HS-5 (cell line): ENCODE measurements at regions not wholly inside any gene's neighbourhood (a gene's known extent, or its start where the extent isn't known, plus 50 kb on each side); places are given as distances from the start of the nearest gene placed in this dataset.
A peak's percentile ranks its signal among the peaks of the same experiment; 100 is the strongest.
"Not testable (repeated sequence)": the region's sequence is repeated elsewhere in the genome, so short reads cannot be mapped to it uniquely, and the experiment has no call there.

Experiments
- DNase-seq: peaks from one replicate; pipeline ENCODE4 v3.0.0-alpha.2; 2012; ENCODE audit warnings: low read depth

DNA sequence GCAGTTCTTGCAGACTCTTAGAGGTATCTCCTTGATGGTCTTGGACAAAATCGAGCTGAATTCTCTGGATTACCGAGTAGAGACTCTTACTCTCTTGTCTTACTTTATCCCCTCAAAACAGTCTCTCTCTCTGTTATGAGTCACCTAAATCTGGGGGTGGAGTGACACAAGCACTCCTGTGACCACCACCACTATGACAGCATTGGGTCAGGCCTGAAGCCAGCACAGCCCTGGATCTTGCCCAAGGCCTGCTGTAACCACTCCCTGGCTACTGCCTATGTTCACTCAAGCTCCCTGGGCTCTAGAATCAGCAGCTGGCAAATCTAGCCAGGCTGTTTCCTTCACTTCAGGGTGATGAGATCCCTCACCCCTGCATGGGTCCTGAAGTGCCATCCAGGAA lies 662.5 kb downstream of the LUZP2 start:
- no peak for DNase-seq

DNA sequence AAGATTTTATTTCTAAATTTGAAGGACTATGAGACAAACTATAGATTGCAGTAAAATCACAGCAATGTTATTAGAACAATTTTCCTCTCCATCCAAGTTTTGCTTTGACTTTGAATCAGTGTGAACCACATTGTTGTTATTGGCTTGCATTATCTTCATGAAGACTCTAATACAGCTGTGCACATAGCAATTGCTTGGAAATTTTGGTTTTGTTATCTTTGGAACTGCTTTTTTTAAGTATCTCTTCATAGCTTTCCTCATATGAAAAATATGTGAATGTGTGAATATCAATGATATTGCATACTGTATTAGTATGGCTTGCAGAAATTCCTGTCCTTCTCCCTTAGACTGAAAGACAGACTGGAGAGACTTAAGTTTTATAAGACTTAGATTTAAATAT lies 666.6 kb downstream of the LUZP2 start:
- DNase-seq, result no peak

DNA sequence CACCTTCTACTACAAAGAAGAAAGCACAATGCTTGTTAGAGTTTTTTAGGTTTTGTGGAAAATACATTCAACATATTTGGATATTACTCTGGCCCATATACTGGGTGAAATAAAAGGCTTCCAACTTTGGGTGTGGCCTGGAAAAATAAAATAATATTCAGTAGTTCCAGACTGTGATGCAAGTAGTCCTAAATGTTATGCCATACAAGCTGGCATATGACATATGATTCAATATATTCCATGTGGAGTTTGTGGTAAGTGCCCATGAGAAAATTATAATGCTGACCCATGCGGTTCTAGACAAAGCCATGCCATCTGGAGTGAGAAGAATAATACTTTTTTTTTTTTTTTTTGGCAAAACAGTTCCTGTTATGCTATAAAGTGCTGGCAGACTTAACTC lies 683.3 kb downstream of the LUZP2 start:
- no peak for DNase-seq

DNA sequence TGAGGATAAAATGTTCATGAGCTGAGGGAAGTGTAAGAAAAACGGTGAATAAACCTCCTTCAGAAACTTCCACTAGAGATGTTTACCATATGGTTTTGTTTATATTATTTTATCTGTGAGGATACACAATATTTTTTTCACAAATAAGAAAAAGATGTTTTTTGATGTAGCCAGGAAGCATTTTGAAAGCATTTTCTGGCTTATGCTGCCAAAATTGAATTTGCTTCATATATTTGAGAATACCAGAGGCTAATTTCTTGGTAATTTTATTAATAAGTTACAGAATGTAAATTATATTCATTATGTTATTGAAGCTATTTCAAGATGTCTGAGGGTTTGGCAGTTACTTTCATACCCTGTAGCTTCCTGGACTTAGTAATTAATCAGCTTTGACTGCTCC lies 686.6 kb downstream of the LUZP2 start:
- DNase-seq, result no peak

DNA sequence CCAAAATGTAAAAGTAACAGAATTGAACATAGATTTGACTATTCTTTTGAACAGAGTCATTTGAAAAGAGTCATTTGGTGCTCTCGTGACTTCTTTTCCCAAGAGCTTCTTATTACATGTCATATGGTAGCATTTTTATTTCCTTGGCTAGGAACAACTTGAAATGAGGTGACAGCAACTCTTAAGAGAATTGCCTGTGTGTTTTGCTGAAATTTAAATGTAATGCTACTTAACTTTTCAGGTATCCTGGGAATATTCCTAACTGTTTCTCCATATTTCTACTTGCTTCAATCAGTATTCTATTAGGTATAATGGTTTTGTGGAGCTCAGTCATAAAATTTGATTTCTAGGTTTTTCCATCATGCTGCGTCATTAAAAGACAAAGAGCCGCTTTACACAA lies 700.7 kb downstream of the LUZP2 start:
- no peak for DNase-seq

DNA sequence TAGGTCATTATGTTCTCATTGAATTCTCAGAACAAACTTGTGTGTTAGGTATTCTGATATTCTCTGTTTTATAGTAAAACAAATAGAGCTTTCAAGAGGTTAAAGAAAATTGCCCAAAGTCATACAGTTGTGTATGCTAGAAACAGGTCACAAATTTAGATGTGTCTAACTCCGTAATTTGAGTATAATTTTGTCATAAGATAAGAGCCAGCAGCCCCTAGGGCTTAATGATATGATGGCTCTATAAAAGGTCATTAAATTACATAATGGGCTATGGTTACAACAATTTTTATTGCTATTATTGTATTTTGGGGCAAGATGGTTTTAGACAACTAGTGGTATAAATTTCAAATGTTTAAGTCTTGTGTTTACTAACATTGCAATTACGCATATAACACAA lies 701.9 kb downstream of the LUZP2 start:
- DNase-seq, result no peak

DNA sequence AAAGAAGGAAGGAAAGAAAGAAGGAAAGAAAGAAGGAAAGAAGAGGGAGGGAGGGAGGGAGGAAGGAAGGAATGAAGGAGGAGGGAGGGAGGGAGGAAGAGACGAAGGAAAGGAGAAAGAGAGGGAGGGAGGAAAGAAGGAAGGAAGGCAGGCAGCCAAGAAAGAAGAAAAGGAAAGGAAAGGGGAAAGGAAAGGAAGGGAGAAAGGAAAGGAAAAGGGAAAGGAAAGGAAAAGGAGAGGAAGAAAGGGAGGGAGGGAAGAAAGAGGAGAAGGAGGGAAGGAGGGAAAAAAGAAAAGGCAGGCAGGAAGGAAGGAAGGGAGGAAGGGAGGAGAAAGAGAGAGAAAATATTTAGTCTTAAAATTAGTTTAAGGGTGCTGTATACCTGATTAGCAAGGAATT lies 704.1 kb downstream of the LUZP2 start:
- no peak for DNase-seq

DNA sequence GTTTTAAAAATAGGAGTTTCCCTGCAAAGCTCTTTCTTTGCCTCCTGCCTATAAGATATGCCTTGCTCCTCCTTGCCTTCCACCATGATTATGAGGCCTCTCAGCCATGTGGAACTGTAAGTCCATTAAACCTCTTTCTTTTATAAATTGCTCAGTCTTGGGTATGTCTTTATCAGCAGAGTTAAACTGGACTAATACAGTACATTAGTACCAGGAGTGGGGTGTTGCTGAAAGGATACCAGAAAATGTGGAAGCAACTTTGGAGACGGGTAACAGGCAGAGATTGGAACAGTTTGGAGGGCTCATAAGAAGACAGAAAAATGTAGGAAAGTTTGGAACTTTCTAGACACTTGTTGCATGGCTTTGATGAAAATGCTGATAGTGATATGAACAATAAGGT lies 709.9 kb downstream of the LUZP2 start:
- DNase-seq, result no peak

DNA sequence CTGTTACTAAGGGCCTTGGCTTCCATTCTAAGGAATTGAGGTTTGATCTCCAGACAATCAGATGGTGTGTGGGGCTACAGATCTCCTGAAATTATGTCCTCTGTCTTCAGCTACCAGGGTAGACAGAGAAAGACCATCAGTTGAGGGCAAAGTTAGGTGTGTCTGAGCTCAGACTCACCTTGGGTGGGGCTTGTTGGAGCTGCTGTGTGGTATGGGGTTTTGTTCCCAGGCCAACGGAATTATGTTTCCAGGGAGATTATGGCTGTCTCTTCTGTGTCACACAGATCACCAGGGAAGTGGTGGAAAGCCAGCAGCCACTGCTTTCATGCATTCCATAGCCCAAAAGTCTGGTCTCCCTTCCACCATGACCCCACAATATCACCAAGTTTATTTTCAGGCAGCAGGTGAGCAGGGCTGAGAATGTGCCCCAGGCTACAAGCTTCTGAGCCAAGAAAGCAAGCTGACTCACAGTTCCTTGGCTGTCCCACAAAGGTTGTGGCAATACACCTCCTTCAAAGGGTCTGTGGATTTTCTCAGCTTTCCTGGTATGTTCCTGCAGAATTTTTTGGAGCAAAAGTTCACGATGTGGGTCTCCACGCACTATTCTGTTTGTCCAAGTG lies 714.9 kb downstream of the LUZP2 start:
- DNase-seq, result no peak

DNA sequence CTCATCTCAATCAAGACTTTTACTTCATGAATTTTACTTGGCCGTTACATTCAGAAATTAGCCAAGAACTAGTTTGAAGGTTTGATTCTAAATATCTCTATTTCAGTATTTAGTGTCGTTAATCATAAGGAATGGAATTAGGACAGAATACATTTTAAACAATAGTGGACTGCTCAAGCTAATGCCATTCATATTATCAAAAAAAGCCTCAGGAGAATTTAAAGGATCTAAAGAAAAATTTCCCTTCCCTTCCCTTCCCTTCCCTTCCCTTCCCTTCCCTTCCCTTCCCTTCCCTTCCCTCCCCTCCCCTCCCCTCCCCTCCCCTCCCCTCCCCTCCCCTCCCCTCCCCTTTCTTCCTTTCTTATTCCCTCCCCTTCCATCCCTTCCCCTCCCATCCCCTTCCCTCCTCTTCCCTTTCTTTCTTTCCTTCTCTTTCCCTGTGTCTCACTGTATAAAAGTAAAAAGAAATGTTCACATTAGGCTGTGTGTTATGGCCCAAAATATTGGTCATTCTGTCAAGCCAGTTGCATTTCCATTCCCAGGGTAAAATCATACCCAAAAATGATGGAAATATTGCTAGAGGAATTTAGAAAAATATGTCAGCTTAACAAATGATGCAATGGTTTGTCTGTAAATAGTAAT lies 717.8 kb downstream of the LUZP2 start:
- no peak for DNase-seq

DNA sequence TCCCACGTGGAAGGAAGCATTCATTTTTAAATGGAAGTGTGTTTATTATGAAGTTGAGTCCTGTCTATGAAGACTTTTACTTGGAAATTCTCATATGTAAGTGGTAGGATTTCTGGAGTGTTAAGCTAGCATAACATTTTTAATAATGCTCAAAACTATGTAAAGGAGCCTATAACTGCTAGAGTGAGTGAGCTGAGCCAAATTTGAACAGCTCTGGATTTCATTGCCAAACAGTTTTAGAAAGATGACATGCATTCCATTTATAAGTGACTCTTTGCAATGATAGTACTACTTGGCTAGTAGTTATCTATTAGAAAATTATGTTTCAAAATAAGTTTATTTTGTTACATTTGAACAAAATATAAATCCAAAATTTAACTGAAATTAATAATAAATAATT lies 721.2 kb downstream of the LUZP2 start:
- no peak for DNase-seq

DNA sequence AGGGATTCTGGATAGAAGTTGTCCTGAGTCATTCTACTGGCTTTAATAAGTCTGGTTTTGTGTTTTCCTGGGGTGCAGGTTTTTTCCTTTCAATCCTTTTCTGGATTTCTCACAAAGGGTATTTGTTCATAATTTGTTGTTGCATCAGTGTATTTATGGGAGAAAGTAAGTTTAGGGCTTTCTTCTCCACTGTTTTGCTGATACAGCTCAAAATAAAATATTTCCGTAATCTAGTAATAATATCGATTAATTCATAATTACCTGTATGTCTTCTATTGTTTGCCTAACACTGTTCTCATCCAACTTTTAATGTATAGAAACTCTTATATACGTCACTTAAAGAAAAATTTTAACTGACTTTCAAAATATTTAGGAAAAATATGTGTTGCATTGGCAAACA lies 728.2 kb downstream of the LUZP2 start:
- no peak for DNase-seq

DNA sequence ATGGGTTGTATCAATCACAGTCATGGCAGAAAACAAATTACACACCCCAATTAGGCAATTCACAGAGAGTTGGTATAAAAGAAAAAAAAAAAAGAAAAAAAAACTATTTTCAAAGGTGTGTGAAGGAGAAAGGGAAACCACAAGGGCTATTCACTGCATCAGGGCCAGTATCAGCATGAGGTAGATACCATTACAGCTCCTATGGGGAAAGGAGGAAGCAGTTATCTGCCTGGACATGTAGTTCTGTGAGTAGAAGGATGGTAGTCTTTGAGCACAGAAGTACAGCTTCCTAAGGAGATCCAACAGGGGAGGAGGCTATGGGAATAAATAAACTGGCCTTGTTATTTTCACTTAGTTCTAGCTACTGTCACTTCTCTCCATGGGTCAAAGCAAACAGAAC lies 746.1 kb downstream of the LUZP2 start:
- DNase-seq, result no peak

DNA sequence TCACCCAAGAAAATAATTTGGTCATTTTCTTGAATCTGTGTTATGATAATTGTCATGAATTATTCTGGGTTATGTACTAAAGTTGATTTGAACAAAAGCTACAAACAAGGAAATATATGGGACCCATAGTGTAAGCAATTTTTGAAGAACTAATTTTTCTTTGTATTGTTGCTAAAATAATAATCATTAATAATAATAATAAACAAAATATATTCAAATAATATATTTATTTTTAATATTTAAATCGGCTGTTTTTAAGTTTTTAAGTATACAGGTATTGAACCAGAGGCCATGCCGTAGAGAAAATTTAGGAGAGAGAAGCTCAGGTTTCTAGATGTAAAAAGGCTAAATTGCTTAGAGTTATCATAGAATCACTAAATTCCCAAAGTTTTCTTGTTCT lies 747.3 kb downstream of the LUZP2 start:
- DNase-seq, result no peak

DNA sequence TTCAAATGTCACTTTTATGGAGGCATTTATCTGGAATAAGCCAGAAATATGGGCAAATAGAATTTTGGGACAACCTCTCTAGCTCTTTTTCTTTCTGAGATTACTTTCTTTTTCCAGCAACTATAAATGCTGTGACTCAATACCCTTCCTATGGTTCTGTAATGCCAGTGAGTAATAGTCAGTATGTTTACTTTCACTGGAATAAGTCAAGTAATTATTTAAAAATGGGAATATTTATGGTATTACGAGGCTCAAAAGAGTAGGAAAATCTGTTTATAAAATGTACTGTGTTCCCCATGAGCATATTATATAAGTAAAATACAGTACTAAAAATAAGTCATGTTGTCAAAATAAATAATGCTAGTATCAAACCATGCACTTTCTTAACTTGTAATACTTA lies 750.5 kb downstream of the LUZP2 start:
- DNase-seq, result peak; percentile 4

DNA sequence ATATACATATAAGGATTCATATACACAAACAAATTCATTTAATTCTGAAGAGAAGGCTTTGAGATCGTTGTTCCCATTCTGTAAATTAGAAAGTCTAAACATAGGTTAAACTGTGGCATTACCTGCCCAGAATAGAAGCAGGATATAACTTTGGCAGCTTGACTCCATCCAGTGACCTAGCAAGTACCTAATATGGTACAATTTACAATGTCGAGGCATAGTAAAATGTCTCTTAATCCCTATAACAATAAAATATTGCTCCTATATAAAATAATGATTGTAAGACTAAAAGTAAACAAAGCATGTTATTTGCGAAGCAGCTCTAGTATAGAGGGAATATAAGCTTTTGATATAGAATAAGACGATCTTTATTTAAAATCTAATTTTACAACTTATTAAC lies 756.0 kb downstream of the LUZP2 start:
- DNase-seq, result no peak

DNA sequence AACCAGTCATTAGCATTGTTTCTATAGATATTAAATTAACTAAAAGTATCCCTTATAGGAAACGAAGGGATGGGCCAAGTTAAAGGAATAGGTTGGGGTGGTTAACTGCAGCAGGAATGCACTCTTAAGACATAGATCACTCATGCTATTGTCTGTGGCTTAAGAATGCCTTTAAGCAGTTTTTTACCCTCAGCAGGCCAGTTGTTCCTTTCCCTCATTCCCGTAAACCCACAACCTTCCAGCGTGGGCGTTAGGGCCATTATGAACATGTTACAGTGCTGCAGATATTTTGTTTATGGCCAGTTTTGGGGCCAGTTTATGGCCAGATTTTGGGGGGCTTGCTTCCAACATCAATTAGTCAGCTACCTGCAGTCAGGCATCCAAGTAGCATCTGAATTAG lies 767.0 kb downstream of the LUZP2 start:
- DNase-seq, result not testable (repeated sequence)

DNA sequence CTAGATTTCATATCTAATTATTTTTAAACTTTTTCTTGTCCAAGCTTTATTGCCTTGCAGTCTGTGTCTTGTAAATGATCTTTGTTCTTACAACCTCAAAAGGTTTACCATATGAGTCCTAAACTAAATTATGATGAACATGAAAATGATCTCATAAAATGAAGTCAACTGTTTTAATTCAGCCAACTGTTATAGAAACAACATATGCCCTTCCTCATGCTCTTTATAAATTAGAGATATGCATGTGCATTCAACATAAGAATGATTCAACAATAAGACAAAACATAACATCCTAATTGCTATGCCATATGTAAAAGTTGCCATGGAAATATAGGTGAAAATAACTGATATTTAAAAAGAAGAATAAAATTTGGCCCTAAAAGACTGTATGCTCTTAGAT lies 774.4 kb downstream of the LUZP2 start:
- DNase-seq, result no peak

DNA sequence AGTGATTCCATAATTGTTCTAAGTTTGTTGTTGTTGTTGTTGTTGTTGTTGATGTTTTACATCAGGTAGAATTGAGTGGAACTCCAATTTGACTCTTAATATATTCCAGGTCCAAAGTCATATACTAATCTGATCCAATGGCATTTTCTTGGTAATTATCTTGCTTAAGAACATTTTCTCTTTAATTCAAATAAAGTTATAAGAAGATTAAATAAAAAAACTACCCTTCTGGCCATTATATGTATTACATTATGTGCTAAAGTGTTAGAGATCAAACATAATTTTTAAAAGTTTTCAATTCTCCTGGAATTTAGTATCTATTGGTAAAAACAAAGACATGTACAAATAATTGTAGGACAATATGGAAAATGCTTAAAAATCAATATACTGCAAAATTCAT lies 775.4 kb downstream of the LUZP2 start:
- no peak for DNase-seq

DNA sequence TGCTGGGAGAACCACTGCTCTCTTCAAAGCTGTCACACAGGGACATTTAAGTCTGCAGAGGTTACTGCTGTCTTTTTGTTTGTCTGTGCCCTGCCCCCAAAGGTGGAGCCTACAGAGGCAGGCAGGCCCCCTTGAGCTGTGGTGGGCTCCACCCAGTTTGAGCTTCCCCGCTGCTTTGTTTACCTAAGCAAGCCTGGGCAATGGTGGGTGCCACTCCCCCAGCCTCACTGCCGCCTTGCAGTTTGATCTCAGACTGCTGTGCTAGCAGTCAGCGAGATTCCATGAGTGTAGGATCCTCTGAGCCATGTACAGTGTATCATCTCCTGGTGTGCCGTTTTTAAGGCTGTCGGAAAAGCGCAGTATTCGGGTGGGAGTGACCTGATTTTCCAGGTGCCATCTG lies 784.0 kb downstream of the LUZP2 start:
- DNase-seq, result not testable (repeated sequence)

DNA sequence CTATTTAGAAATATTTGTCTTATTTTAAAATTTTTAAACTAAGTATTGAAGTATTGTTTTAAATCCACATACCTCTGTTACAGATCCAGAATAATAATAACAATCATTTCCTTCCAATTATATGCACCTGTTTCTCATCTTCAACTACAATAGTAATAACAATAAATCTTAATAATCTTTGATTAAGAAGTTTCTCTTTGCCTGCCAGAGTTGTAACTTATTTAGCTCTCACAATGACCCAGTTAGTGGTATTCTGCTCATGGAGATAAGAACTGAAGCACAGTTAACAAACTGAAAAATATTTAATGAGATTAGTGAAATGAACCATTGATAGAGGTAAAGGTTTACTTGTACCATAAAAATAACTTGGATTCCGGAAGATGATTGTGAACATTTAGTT lies 796.3 kb downstream of the LUZP2 start:
- no peak for DNase-seq

DNA sequence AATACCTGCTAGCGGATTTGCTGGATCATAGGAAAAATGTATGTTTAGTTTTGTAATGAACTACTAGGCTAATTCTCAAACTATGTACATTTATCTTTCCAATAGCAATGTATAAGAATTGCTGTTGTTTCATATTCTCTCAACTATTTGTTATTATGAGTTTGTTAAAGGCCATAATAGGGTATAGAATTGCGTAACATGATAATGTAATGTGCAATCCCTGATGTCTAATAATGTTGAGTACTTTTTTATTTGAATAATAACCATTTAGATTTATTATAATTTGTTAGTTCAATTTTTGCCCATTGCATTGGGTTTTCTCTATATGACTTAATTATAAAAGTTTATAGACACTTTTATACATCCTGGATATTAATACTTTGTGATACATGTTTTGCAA lies 801.6 kb downstream of the LUZP2 start:
- DNase-seq, result no peak

DNA sequence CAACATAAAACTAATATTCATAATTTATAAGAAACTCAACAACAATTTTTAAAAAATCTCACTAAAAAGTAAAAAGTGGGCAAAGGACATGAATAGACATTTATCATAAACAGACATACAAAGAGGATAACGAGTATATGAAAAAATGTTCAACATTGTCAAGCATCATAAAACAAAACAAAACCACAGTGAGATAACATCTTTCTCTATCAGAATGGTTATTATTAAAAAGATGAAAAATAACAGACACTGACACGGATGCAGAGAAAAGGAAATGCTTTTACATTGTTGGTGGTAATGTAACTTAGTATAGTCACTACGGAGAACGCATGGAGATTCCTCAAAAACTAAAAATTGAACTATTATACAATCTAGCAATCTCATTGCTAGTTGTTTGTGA lies 813.0 kb downstream of the LUZP2 start:
- DNase-seq, result no peak

DNA sequence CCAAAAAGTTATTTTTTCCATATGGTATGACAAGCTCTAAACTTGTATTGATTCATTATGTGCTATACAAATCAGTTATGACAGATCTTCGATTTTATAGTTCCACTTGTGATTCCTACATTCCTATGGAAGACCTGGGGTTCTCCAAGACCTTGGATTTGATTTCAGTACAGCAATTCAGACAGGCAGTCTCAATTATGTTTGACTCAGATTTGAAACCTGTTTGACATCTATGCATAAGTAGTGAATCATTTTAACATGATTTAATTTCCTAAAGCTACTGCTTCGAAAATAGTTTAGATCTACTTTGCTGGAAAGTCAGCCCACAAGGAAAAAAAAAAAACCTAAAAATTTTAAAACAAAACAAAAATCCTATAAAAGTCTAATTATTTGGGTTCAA lies 820.4 kb downstream of the LUZP2 start:
- peak; percentile 45 for DNase-seq
